Natural killer cell (primary cell): ENCODE measurements at regions not wholly inside any gene's neighbourhood (a gene's known extent, or its start where the extent isn't known, plus 50 kb on each side); places are given as distances from the start of the nearest gene placed in this dataset.

Experiments
- ATAC-seq, 3 donors: fragments of 150-1000 bp in 2 of 3; fragments of 200-7000 bp in 1 of 3; cut with Tn5 transposase; 1 replicate in 1 of 3; 2 replicates in 2 of 3; pipeline ENCODE4 v1.10.0; 2021; ENCODE audit warnings: mild to moderate bottlenecking in 2 of 3, moderate library complexity in 2 of 3
- DNase-seq, 2 donors: peaks; one replicate each; pipeline versions ENCODE4 v3.0.0 to v3.0.0-alpha.2; 2013 to 2021; ENCODE audit warnings: mixed read lengths in 1 of 2
- H3K27ac ChIP-seq: one replicate; pipeline ENCODE4 v1.5.1; 2013; ENCODE audit warnings: mild to moderate bottlenecking, low read length
- H3K27me3 ChIP-seq: one replicate; pipeline ENCODE4 v1.6.1; 2013; ENCODE audit warnings: low read length; ENCODE audit not compliant: control insufficient read depth, insufficient read depth
- H3K36me3 ChIP-seq: one replicate; pipeline ENCODE4 v1.6.1; 2013; ENCODE audit warnings: low read length; ENCODE audit not compliant: control insufficient read depth, insufficient read depth
- H3K4me1 ChIP-seq: one replicate; pipeline ENCODE4 v1.6.1; 2013; ENCODE audit warnings: low read length; ENCODE audit not compliant: control insufficient read depth, insufficient read depth
- H3K4me3 ChIP-seq: one replicate; pipeline ENCODE4 v1.5.1; 2013; ENCODE audit warnings: low read length
- H3K9me3 ChIP-seq: one replicate; pipeline ENCODE4 v1.6.1; 2013; ENCODE audit warnings: low read length; ENCODE audit not compliant: control insufficient read depth, insufficient read depth
- H3K27ac Mint-ChIP-seq, 2 donors: one replicate each; pipeline ENCODE4 v1.8.0; 2022; ENCODE audit warnings: mild to moderate bottlenecking in 2 of 2, mixed read lengths in 2 of 2, moderate library complexity in 1 of 2
- H3K27me3 Mint-ChIP-seq, 2 donors: one replicate each; pipeline ENCODE4 v1.8.0; 2022; ENCODE audit warnings: low read depth in 2 of 2, mixed read lengths in 2 of 2
- H3K36me3 Mint-ChIP-seq: one replicate; pipeline ENCODE4 v1.8.0; 2022; ENCODE audit warnings: mixed read lengths
- H3K4me1 Mint-ChIP-seq, 2 donors: one replicate each; pipeline ENCODE4 v1.8.0; 2022; ENCODE audit warnings: mixed read lengths in 2 of 2
- H3K4me3 Mint-ChIP-seq: one replicate; pipeline ENCODE4 v1.8.0; 2022; ENCODE audit warnings: mild to moderate bottlenecking, moderate library complexity, mixed read lengths
- H3K9me3 Mint-ChIP-seq, 2 donors: one replicate each; pipeline ENCODE4 v1.8.0; 2022; ENCODE audit warnings: mixed read lengths in 2 of 2
- WGBS: methylation state at CpG from one replicate; pipeline ENCODE4 v1.1.7; 2013; ENCODE audit warnings: missing lambda C conversion rate; ENCODE audit not compliant: insufficient coverage; 5-methylcytosine and 5-hydroxymethylcytosine counted together
- intact Hi-C: fragments of 100-400 bp; cut with micrococcal nuclease; formaldehyde crosslinking; loops from one replicate; pipeline ENCODE4 v1.14.2; 2022
- TF ChIP-seq, protein P1 (sequence below): fragments of 200-600 bp; IDR thresholded peaks from one replicate; pipeline ENCODE4 v1.8.0; 2022; ENCODE audit warnings: antibody characterized with exemption

- no peak overlapping the region for H3K27ac ChIP-seq
- H3K36me3 ChIP-seq = no peaks in the 10 kb centered on the region
- no peak overlapping the region for H3K4me3 ChIP-seq
- H3K36me3 Mint-ChIP-seq = no peaks in the 10 kb centered on the region
- no peaks in the 10 kb centered on the region for H3K27me3 Mint-ChIP-seq
- TF ChIP-seq, protein P1, sequence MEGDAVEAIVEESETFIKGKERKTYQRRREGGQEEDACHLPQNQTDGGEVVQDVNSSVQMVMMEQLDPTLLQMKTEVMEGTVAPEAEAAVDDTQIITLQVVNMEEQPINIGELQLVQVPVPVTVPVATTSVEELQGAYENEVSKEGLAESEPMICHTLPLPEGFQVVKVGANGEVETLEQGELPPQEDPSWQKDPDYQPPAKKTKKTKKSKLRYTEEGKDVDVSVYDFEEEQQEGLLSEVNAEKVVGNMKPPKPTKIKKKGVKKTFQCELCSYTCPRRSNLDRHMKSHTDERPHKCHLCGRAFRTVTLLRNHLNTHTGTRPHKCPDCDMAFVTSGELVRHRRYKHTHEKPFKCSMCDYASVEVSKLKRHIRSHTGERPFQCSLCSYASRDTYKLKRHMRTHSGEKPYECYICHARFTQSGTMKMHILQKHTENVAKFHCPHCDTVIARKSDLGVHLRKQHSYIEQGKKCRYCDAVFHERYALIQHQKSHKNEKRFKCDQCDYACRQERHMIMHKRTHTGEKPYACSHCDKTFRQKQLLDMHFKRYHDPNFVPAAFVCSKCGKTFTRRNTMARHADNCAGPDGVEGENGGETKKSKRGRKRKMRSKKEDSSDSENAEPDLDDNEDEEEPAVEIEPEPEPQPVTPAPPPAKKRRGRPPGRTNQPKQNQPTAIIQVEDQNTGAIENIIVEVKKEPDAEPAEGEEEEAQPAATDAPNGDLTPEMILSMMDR = no peak
- DNase-seq (no peak), ATAC-seq (no peak)
- 88% methylated on average over 5 of the region's 5 CpGs for WGBS
- no peak overlapping the region for H3K4me3 Mint-ChIP-seq
- H3K4me1 ChIP-seq = no peaks in the 10 kb centered on the region
- no peaks in the 10 kb centered on the region for H3K4me1 Mint-ChIP-seq
- H3K27ac Mint-ChIP-seq = no peak overlapping the region
- no peaks in the 10 kb centered on the region for H3K9me3 ChIP-seq
- intact Hi-C loops = no loop called here
- no peaks in the 10 kb centered on the region for H3K27me3 ChIP-seq
- H3K9me3 Mint-ChIP-seq = peaks cover 7 to 8% of the 10 kb centered on the region in 2 donors
Observed at GRCh38 chr3:24573576-24573975, 78.9 kb upstream of the THRB start.

DNA sequence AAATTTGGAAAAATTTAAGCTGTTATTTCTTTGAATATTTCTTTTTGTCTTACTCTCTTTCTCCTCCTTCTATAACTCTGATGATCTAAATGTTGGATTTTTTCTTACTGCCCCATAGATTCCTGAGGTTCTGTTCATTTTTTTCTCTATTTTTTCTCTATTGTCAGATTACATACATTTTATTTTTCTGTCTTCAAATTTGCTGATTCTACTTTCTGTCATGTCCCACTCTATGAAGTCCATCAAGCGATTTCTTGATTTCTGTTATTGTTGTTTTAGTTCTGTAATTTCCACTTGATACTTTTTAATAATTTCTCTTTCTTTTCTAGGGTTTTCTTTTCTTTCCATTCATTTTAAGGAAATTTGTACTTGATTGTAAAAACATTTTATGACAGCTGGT is 83.7 kb upstream of the THRB start:
- no peak overlapping the region for H3K4me3 Mint-ChIP-seq
- Histone ChIP-seq H3K27ac (no peak overlapping the region), H3K4me1 (no peaks in the 10 kb centered on the region), H3K9me3 (no peaks in the 10 kb centered on the region), H3K27me3 (no peaks in the 10 kb centered on the region), H3K4me3 (no peak overlapping the region), H3K36me3 (no peaks in the 10 kb centered on the region)
- H3K9me3 Mint-ChIP-seq = peaks cover 3 to 8% of the 10 kb centered on the region in 2 donors
- H3K36me3 Mint-ChIP-seq = no peaks in the 10 kb centered on the region
- DNase-seq (no peak), ATAC-seq (no peak)
- intact Hi-C loops = no loop called here
- no peak overlapping the region for H3K27ac Mint-ChIP-seq
- no peaks in the 10 kb centered on the region for H3K4me1 Mint-ChIP-seq
- WGBS = no CpG with 5 or more reads among the region's 1 CpG
- TF ChIP-seq, protein P1 = no peak
- H3K27me3 Mint-ChIP-seq = peaks cover 0 to 2% of the 10 kb centered on the region in 2 donors

GRCh38 chr3:24578951-24579421 is 84.3 kb upstream of the THRB start:
- H3K36me3 Mint-ChIP-seq = no peaks in the 10 kb centered on the region
- H3K27ac ChIP-seq = no peak overlapping the region
- ATAC-seq (no peak), DNase-seq (no peak)
- peaks cover 0 to 8% of the 10 kb centered on the region in 2 donors for H3K9me3 Mint-ChIP-seq
- TF ChIP-seq, protein P1 = no peak
- H3K4me3 Mint-ChIP-seq = no peak overlapping the region
- no peaks in the 10 kb centered on the region for H3K4me1 ChIP-seq
- no peaks in the 10 kb centered on the region for H3K4me1 Mint-ChIP-seq
- no peaks in the 10 kb centered on the region for H3K36me3 ChIP-seq
- H3K27ac Mint-ChIP-seq = no peak overlapping the region
- intact Hi-C loops = no loop called here
- no peaks in the 10 kb centered on the region for H3K9me3 ChIP-seq
- no peaks in the 10 kb centered on the region for H3K27me3 ChIP-seq
- H3K27me3 Mint-ChIP-seq = peaks cover 0 to 2% of the 10 kb centered on the region in 2 donors
- H3K4me3 ChIP-seq = no peak overlapping the region
- 74% methylated on average over 4 of the region's 4 CpGs for WGBS
